Endothelial cell of umbilical vein (primary cell): ENCODE measurements at regions not wholly inside any gene's neighbourhood (a gene's known extent, or its start where the extent isn't known, plus 50 kb on each side); places are given as distances from the start of the nearest gene placed in this dataset.

Experiments
- BruUV-seq: library from RNA; stranded (reverse); fragments of 400-500 nt; replicated peaks from 2 replicates; lab custom pipeline; 2021; lab: Mats Ljungman, UMichigan
- CTCF ChIA-PET: fragments of 300-600, 350-600 bp; sonication (Branson Sonifier 250); formaldehyde crosslinking; loops from one replicate; lab custom pipeline; 2021; ENCODE audit warnings: antibody characterized with exemption, inconsistent platforms; lab: Charles Lee
- POLR2A ChIA-PET: fragments of 300-600, 350-600 bp; sonication (Branson Sonifier 250); formaldehyde crosslinking; loops from one replicate; lab custom pipeline; 2021; ENCODE audit warnings: antibody characterized with exemption, inconsistent platforms; lab: Charles Lee
- DNase-seq: peaks from one replicate; pipeline ENCODE4 v3.0.0-alpha.2; 2011; ENCODE audit warnings: low read depth, low spot score
- FAIRE-seq: peaks from 2 replicates; lab custom pipeline; 2011; peaks lifted over from hg19 to GRCh38; lab: Jason Lieb, UNC
- H2AFZ ChIP-seq: 2 replicates; pipeline ENCODE4 v1.6.0; 2012; ENCODE audit warnings: low read depth, low read length, control low read depth, inconsistent platforms
- H3K27ac ChIP-seq: 2 replicates; pipeline ENCODE4 v1.5.1; 2011; ENCODE audit warnings: low read depth, mild to moderate bottlenecking, control low read depth, low read length, moderate library complexity; ENCODE audit not compliant: insufficient read depth
- H3K27me3 ChIP-seq, 2 experiments: 2 replicates each; pipeline versions ENCODE4 v1.6.0 to v1.6.1; 2011; ENCODE audit warnings: low read length in 2 of 2, mixed read lengths in 1 of 2; ENCODE audit not compliant: control insufficient read depth in 2 of 2, insufficient read depth in 2 of 2
- H3K36me3 ChIP-seq, 2 experiments: 2 replicates in 1 of 2; 3 replicates in 1 of 2; pipeline ENCODE4 v1.5.1; 2011; ENCODE audit warnings: low read length in 2 of 2, mild to moderate bottlenecking in 1 of 2, moderate library complexity in 1 of 2; ENCODE audit not compliant: control insufficient read depth in 2 of 2, insufficient read depth in 2 of 2; ENCODE audit errors: extremely low read depth in 1 of 2
- H3K4me1 ChIP-seq: 3 replicates; pipeline ENCODE4 v1.5.1; 2011; ENCODE audit warnings: mild to moderate bottlenecking, low read length; ENCODE audit not compliant: control insufficient read depth, insufficient read depth; ENCODE audit errors: extremely low read depth
- H3K4me2 ChIP-seq: 2 replicates; pipeline ENCODE4 v1.6.1; 2011; ENCODE audit warnings: low read length, control low read depth, mixed read lengths; ENCODE audit not compliant: insufficient read depth
- H3K4me3 ChIP-seq, 3 experiments: fragments of 200-600 bp in 1 of 3; sonication (generic), shearing (Covaris generic) in 1 of 3; replicated peaks in 1 of 3; 2 replicates each; pipeline ENCODE4 v1.5.1; 2011 to 2016; ENCODE audit warnings: control low read depth in 3 of 3, low read length in 3 of 3, mild to moderate bottlenecking in 2 of 3, inconsistent platforms in 1 of 3, low read depth in 1 of 3, moderate library complexity in 1 of 3; ENCODE audit not compliant: insufficient read depth in 1 of 3
- H3K79me2 ChIP-seq: 2 replicates; pipeline ENCODE4 v1.6.0; 2012; ENCODE audit warnings: low read length, inconsistent platforms; ENCODE audit not compliant: control insufficient read depth, insufficient read depth
- H3K9ac ChIP-seq: replicated peaks from 2 replicates; pipeline ENCODE3; 2011; ENCODE audit warnings: low read length, control low read depth; ENCODE audit not compliant: insufficient read depth; ENCODE audit errors: extremely low read depth
- H3K9me1 ChIP-seq: replicated peaks from 3 replicates; pipeline ENCODE4 v1.6.0; 2011; ENCODE audit warnings: mild to moderate bottlenecking, low read length; ENCODE audit not compliant: control insufficient read depth, insufficient read depth; ENCODE audit errors: extremely low read depth
- H3K9me3 ChIP-seq: replicated peaks from 2 replicates; pipeline ENCODE4 v1.5.1; 2012; ENCODE audit warnings: low read length, inconsistent platforms; ENCODE audit not compliant: control insufficient read depth, insufficient read depth
- H4K20me1 ChIP-seq: replicated peaks from 2 replicates; pipeline ENCODE3; 2011; ENCODE audit warnings: mild to moderate bottlenecking, low read length; ENCODE audit not compliant: control insufficient read depth, insufficient read depth; ENCODE audit errors: extremely low read depth
- CTCF ChIP-seq, 2 donors: IDR thresholded peaks; 1 replicate in 1 of 2; 2 replicates in 1 of 2; pipeline ENCODE4 v1.5.1; 2011; ENCODE audit warnings: low read length in 2 of 2, mild to moderate bottlenecking in 2 of 2, moderate library complexity in 2 of 2, control low read depth in 1 of 2, inconsistent platforms in 1 of 2, low read depth in 1 of 2; ENCODE audit not compliant: insufficient read depth in 1 of 2; ENCODE audit errors: extremely low read depth in 1 of 2
- EZH2 ChIP-seq: IDR thresholded peaks from 2 replicates; pipeline ENCODE4 v1.6.1; 2012; ENCODE audit warnings: borderline replicate concordance, low read depth, mild to moderate bottlenecking, moderate library complexity, low read length, inconsistent platforms; ENCODE audit not compliant: severe bottlenecking
- FOS ChIP-seq: IDR thresholded peaks from 2 replicates; pipeline ENCODE4 v1.6.1; 2011; ENCODE audit warnings: mild to moderate bottlenecking, low read length, moderate library complexity, borderline replicate concordance; ENCODE audit not compliant: insufficient read depth
- GATA2 ChIP-seq: IDR thresholded peaks from 2 replicates; pipeline ENCODE4 v1.7.0; 2011; ENCODE audit warnings: low read depth, mild to moderate bottlenecking, moderate library complexity, mixed read lengths, low read length; ENCODE audit not compliant: insufficient read length, insufficient read depth
- JUN ChIP-seq: IDR thresholded peaks from 2 replicates; pipeline ENCODE4 v1.6.1; 2011; ENCODE audit warnings: borderline replicate concordance, low read depth; ENCODE audit not compliant: insufficient read length, insufficient read depth
- MAX ChIP-seq: IDR thresholded peaks from 2 replicates; pipeline ENCODE4 v1.6.1; 2011; ENCODE audit not compliant: insufficient read depth, insufficient read length
- MYC ChIP-seq: IDR thresholded peaks from one replicate; pipeline ENCODE4 v1.6.1; 2011; ENCODE audit warnings: mild to moderate bottlenecking, low read depth, low read length
- POLR2A ChIP-seq: IDR thresholded peaks from 2 replicates; pipeline ENCODE4 v1.6.1; 2012; ENCODE audit warnings: low read depth, mild to moderate bottlenecking, control low read depth, low read length
- POLR2AphosphoS5 ChIP-seq: IDR thresholded peaks from 2 replicates; pipeline ENCODE4 v1.6.1; 2012; ENCODE audit warnings: low read depth, mild to moderate bottlenecking, control low read depth, low read length, moderate library complexity; ENCODE audit not compliant: insufficient read depth
- dilution Hi-C: fragments of 300-500 bp; cut with MboI; formaldehyde crosslinking; loops from one replicate; pipeline ENCODE4 v1.15.0; 2019; ENCODE audit warnings: low sequenced_read_pairs; ENCODE audit not compliant: extremely low pct_ligation_motif_present
- intact Hi-C: fragments of 100-400 bp; cut with micrococcal nuclease; formaldehyde crosslinking; loops from one replicate; pipeline ENCODE4 v1.10.0; 2022

GRCh38 chr22:26811647-26811992 lies 154.2 kb downstream of the MIAT start:
- BruUV-seq = no TSS peak
- no peaks in the 10 kb centered on the region for H3K79me2 ChIP-seq
- DNase-seq (no peak), FAIRE-seq (no peak)
- H3K27me3 ChIP-seq = no peaks in the 10 kb centered on the region
- H3K27ac ChIP-seq = no peak overlapping the region
- H3K9me1 ChIP-seq = no peaks in the 10 kb centered on the region
- no peak overlapping the region for H3K9ac ChIP-seq
- no peaks in the 10 kb centered on the region for H3K9me3 ChIP-seq
- intact Hi-C loops (no loop called here), dilution Hi-C loops (no loop called here)
- ChIA-PET POLR2A (no interaction called here), CTCF (no interaction called here)
- H2AFZ ChIP-seq = no peak overlapping the region
- H4K20me1 ChIP-seq = no peaks in the 10 kb centered on the region
- H3K4me2 ChIP-seq = no peak overlapping the region
- H3K4me1 ChIP-seq = no peaks in the 10 kb centered on the region
- H3K36me3 ChIP-seq = no peaks in the 10 kb centered on the region
- no peak overlapping the region for H3K4me3 ChIP-seq
- TF ChIP-seq EZH2 (no peak), FOS (no peak), JUN (no peak)

- H3K9me3 ChIP-seq = no peaks in the 10 kb centered on the region
- no peaks in the 10 kb centered on the region for H3K4me1 ChIP-seq
- no peaks in the 10 kb centered on the region for H3K27me3 ChIP-seq
- H4K20me1 ChIP-seq = no peaks in the 10 kb centered on the region
- BruUV-seq = no TSS peak
- no peak overlapping the region for H3K27ac ChIP-seq
- ChIA-PET POLR2A (no interaction called here), CTCF (no interaction called here)
- H3K9ac ChIP-seq = no peak overlapping the region
- H3K4me2 ChIP-seq = no peak overlapping the region
- dilution Hi-C loops (no loop called here), intact Hi-C loops (no loop called here)
- no peaks in the 10 kb centered on the region for H3K9me1 ChIP-seq
- H3K79me2 ChIP-seq = no peaks in the 10 kb centered on the region
- TF ChIP-seq MYC (no peak), GATA2 (no peak), MAX (no peak), FOS (no peak), POLR2AphosphoS5 (no peak), EZH2 (no peak), POLR2A (no peak), CTCF (IDR thresholded peaks at IDR 0.05; ENCODE audit: extremely low read depth in 1 of 2, insufficient read depth in 1 of 2, low read depth in 1 of 2, low read length in 2 of 2) (no peak), JUN (no peak)
- no peaks in the 10 kb centered on the region for H3K36me3 ChIP-seq
- no peak for FAIRE-seq
- H2AFZ ChIP-seq = no peak overlapping the region
- no peak overlapping the region for H3K4me3 ChIP-seq
- DNase-seq = no peak
Measured at GRCh38 chr22:26812731-26813130, 155.3 kb downstream of the MIAT start.
